GM19043 (cell line): ENCODE measurements at regions not wholly inside any gene's neighbourhood (a gene's known extent, or its start where the extent isn't known, plus 50 kb on each side); places are given as distances from the start of the nearest gene placed in this dataset.

Source experiments
- ATAC-seq: cut with Tn5 transposase; IDR thresholded peaks from one replicate; pipeline ENCODE4 v1.9.1; 2021; ENCODE audit warnings: low read depth; ENCODE audit not compliant: unreplicated experiment

- ATAC-seq, result no peak
These were observed 371.6 kb downstream of the EIPR1 start for GRCh38 chr2:3005859-3006501.

DNA sequence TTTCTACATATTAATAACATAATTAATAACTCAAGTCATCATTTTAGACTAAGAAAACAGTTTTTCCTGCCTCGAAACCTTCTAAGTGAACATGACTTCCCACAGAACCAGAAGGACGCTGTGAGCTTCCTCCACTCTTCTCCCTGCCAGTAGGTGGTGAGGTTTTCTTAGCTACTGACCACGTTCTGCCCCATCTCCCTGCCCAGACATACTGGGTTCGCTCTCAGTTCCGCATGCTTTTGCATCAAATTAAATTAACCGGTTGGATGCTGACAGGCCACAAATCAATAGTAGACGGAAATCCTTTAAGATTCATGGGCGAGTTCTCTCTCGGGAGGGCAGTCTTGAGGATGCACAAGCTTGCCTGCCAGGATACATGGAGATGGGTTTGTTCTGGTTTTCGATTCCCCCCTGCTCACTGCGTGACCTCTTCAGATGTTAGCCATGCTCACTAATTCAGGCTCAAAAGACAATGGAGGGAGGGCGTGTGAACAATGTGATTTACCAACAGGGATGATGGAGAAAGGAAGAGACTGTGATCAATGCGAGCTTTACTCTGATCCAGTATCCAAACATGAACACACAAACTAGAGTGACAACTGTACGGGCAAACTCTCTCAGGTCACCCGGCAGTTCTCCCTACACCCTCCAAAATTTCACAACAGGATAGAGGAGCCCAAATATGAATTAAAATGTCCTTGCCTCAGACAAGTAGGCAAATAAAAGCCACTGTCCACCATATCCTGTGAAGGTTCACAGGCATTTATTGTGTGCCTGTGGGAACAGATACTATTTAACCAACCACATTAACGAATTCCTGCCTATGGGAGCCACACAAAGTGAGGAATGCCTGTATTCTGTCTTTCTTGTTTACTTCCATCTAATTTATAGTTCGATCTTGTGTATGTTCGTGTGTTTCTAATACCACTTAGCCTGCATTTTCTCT is 375.7 kb downstream of the EIPR1 start:
- no peak for ATAC-seq

GRCh38 chr2:3000968-3001367 is 376.6 kb downstream of the EIPR1 start:
- no peak for ATAC-seq

DNA sequence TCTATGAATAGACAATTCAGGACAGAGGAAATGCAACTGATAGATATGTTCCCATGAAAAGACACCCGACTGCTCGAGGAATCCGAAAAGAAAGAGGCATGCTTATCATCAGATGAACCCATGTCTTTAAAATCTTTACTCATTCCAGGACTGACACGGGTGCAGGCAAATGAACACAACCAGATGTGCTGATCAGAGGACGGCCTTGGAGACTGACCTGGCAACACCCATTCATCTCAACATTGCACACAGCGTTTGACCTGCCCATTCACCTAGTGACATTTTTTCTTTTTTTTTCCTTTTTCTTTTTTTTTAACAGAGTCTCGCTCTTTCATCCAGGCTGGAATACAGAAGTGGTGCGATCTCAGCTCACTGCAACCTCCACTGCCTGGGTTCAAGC is 377.5 kb downstream of the EIPR1 start:
- no peak for ATAC-seq

GRCh38 chr2:2998971-2999370 is 378.6 kb downstream of the EIPR1 start:
- ATAC-seq, result no peak

- no peak for ATAC-seq
These were observed 384.4 kb downstream of the EIPR1 start for GRCh38 chr2:2993172-2993692.

DNA sequence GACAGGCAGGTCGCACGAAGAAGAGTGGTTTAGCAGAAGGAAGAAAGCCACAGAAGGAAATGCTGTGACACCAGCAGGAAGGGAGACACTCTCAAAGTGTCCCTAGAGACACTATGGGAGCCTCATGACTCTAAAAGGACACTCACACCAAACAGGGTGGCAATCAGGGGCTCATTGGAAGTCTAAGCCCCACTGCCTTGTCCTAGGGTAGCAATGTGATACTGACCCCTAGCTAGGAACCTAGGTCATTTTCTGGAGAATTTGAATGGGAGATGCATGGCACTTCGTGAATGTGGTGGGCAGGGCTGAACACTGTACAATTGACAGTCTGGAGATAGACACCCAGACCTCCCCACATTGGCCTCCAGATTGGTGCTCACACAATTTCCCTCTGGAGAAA is 385.0 kb downstream of the EIPR1 start:
- no peak for ATAC-seq

GRCh38 chr2:2985020-2985419 is 392.6 kb downstream of the EIPR1 start:
- no peak for ATAC-seq

DNA sequence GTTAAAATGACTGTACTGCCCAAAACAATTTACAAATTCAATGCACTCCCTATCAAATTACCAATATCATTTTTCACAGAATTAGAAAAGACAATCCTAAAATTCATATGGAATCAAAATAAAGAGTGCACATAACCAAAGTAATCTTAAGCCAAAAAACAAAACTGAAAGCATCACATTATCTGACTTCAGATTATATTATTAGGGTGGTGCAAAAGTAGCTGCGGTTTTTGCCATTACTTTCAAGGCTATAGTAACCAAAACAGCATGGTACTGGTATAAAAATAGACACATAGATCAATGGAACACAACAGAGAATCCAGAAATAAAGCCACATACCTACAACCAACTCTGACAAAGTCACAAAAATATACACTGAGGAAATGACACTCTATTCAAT is 396.6 kb downstream of the EIPR1 start:
- ATAC-seq, result no peak

DNA sequence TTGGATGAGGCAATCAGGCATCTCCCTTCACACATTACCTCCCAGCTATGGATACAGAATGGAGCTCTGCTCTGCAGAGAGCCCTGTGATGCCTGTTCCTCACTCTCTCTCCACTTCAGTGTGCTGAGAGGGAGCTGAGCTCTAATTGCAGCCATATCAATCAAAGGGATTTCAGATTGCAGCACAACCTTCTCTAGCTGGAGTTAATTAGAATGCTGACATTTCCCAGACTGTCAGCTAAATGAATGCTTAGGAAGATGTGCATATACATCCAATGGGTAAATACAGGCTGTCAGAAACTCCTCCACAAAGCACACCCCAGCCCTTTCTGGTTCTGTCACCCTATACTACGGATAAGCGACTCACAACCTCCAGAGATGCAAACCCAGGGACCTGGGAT is 402.6 kb downstream of the EIPR1 start:
- ATAC-seq, result no peak

- no peak for ATAC-seq
These were observed 417.0 kb downstream of the EIPR1 start for GRCh38 chr2:2960441-2961133.

GRCh38 chr2:2950403-2950952 is 427.1 kb downstream of the EIPR1 start:
- ATAC-seq, result no peak

GRCh38 chr2:2947406-2947805 is 430.2 kb downstream of the EIPR1 start:
- ATAC-seq, result no peak

GRCh38 chr2:2942906-2943305 is 434.7 kb downstream of the EIPR1 start:
- ATAC-seq, result no peak

GRCh38 chr2:2942225-2942624 is 435.4 kb downstream of the EIPR1 start:
- no peak for ATAC-seq

- ATAC-seq, result no peak
These were observed 436.4 kb downstream of the EIPR1 start for GRCh38 chr2:2941205-2941604.

GRCh38 chr2:2940702-2941101 is 436.9 kb downstream of the EIPR1 start:
- ATAC-seq, result no peak

- ATAC-seq, result no peak
These were observed 437.6 kb downstream of the EIPR1 start for GRCh38 chr2:2940061-2940460.

DNA sequence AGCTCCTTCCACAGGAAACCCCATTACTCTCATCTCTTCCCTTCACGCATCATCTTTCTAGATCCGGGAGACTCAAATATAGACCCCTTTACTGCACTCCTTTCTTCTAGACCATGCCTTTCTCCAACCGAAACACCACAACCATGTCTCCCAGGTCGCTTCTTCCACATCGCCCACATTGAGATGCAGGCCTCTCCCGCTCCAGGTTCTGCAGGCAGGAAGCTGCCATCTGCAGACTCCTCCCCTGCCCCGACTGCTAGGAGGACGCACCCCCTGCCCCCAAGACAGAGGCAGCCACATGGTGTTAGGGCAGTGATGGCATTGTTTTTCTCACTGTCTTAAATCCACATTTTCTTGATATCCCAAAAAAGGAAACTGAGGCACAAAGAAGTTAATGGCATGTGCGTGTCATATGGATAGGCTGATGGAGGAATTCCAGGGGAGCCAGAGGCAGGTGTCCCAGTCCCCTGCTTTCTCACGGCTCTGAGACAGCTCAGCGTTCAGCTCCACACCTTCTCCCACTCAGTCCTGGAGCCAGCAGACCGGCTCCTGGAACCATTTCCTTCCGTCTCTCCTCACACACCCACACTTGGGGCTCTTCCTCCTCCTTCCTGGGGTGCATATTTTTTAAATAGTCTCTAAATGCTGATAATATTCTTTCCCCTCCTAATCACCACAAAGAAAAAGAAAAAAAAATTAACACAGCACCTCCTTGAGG is 438.4 kb downstream of the EIPR1 start:
- ATAC-seq, result no peak

DNA sequence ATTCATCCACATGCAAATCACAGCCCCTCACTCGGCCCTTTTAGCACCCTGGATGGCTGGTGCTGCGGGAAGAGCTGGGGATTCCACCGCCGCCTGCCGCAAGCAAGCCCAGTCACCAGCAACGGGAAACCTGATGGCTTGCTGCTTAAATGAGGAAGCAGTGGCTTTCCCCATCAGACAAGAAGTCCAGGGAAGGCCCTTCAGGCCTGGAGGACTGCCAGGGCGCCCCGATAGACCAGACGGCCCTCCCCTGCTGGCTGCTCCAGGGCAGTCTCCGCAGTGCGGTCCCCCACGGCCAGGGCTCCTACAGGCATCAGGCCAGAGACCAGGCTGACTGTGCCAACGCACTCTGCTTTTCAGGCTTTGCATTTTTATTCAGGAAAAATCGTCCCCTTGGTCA is 439.1 kb downstream of the EIPR1 start:
- no peak for ATAC-seq
